ENCODE measurements at regions not wholly inside any gene's neighbourhood (a gene's known extent, or its start where the extent isn't known, plus 50 kb on each side); places are given as distances from the start of the nearest gene placed in this dataset.
"Not testable (repeated sequence)": the region's sequence is repeated elsewhere in the genome, so short reads cannot be mapped to it uniquely, and the experiment has no call there.

- no peak for TF ChIP-seq POLR2A (IDR thresholded peaks at IDR 0.05)
- TF ChIP-seq POLR2AphosphoS5 (IDR thresholded peaks at IDR 0.05) = no peak
- no peak for TF ChIP-seq CTCF (IDR thresholded peaks at IDR 0.05)
- no peak for TF ChIP-seq EP300 (IDR thresholded peaks at IDR 0.05)
- Histone ChIP-seq H3K27ac (no peak overlapping the region), H3K27me3 (no peaks in the 10 kb centered on the region), H3K4me3 (no peak overlapping the region), H3K36me3 (no peaks in the 10 kb centered on the region), H3K9me3 (no peaks in the 10 kb centered on the region), H3K4me1 (peaks cover 20% of the 10 kb centered on the region)
- DNase-seq (ENCODE audit: low spot score in 2 of 2) = no peak
- 60% methylated on average over 5 of the region's 5 CpGs for WGBS
These were observed 177.6 kb upstream of the FZD8 start for GRCh38 chr10:35819736-35820135.

GRCh38 chr10:35819011-35819410 lies 176.9 kb upstream of the FZD8 start:
- TF ChIP-seq POLR2AphosphoS5 (IDR thresholded peaks at IDR 0.05) (no peak), EP300 (IDR thresholded peaks at IDR 0.05) (no peak)
- no peaks in the 10 kb centered on the region for H3K9me3 ChIP-seq
- WGBS = 88% methylated on average over 3 of the region's 3 CpGs
- H3K36me3 ChIP-seq = no peaks in the 10 kb centered on the region
- H3K4me3 ChIP-seq = no peak overlapping the region
- peaks cover 20% of the 10 kb centered on the region for H3K4me1 ChIP-seq
- no peak overlapping the region for H3K27ac ChIP-seq
- DNase-seq (ENCODE audit: low spot score in 2 of 2) = no peak
- H3K27me3 ChIP-seq = no peaks in the 10 kb centered on the region

- H3K36me3 ChIP-seq; H3K27ac ChIP-seq; DNase-seq (ENCODE audit: low spot score in 2 of 2); H3K4me3 ChIP-seq; H3K27me3 ChIP-seq; H3K9me3 ChIP-seq: not testable (repeated sequence)
- 96% methylated on average over 5 of the region's 5 CpGs for WGBS
- H3K4me1 ChIP-seq = peaks cover 13% of the 10 kb centered on the region
These were observed 175.0 kb upstream of the FZD8 start for GRCh38 chr10:35817109-35817508.

GRCh38 chr10:35813219-35813618 lies 171.1 kb upstream of the FZD8 start:
- WGBS = 62% methylated on average over 4 of the region's 4 CpGs

GRCh38 chr10:35808344-35808743 lies 166.2 kb upstream of the FZD8 start:
- no peak for DNase-seq (ENCODE audit: low spot score in 2 of 2)
- Histone ChIP-seq H3K4me1 (no peaks in the 10 kb centered on the region), H3K4me3 (no peak overlapping the region), H3K27ac (no peak overlapping the region), H3K9me3 (no peaks in the 10 kb centered on the region), H3K36me3 (no peaks in the 10 kb centered on the region), H3K27me3 (no peaks in the 10 kb centered on the region)
- TF ChIP-seq POLR2AphosphoS5 (IDR thresholded peaks at IDR 0.05) (no peak), POLR2A (IDR thresholded peaks at IDR 0.05) (no peak)
- WGBS = 93% methylated on average over 1 of the region's 1 CpG

More at GRCh38 chr10:35813219-35813618, 171.1 kb upstream of the FZD8 start:
- Histone ChIP-seq H3K36me3 (no peaks in the 10 kb centered on the region), H3K27ac (no peak overlapping the region), H3K4me3 (no peak overlapping the region), H3K4me1 (no peaks in the 10 kb centered on the region), H3K9me3 (no peaks in the 10 kb centered on the region), H3K27me3 (no peaks in the 10 kb centered on the region)
- no peak for TF ChIP-seq POLR2AphosphoS5 (IDR thresholded peaks at IDR 0.05)
- TF ChIP-seq POLR2A (IDR thresholded peaks at IDR 0.05) = no peak
- no peak for TF ChIP-seq EP300 (IDR thresholded peaks at IDR 0.05)
- TF ChIP-seq CTCF (IDR thresholded peaks at IDR 0.05) = no peak
- DNase-seq (ENCODE audit: low spot score in 2 of 2) = no peak

- Histone ChIP-seq H3K27me3 (no peaks in the 10 kb centered on the region), H3K9me3 (no peaks in the 10 kb centered on the region), H3K4me3 (no peak overlapping the region), H3K27ac (no peak overlapping the region), H3K4me1 (no peaks in the 10 kb centered on the region), H3K36me3 (no peaks in the 10 kb centered on the region)
- TF ChIP-seq POLR2AphosphoS5 (IDR thresholded peaks at IDR 0.05) (no peak), CTCF (IDR thresholded peaks at IDR 0.05) (no peak), EP300 (IDR thresholded peaks at IDR 0.05) (no peak), POLR2A (IDR thresholded peaks at IDR 0.05) (no peak)
- DNase-seq (ENCODE audit: low spot score in 2 of 2) = no peak
- WGBS = 70% methylated on average over 2 of the region's 2 CpGs
These were observed 160.9 kb upstream of the FZD8 start for GRCh38 chr10:35803046-35803445.

GRCh38 chr10:35797187-35797586 lies 155.1 kb upstream of the FZD8 start:
- TF ChIP-seq POLR2AphosphoS5 (IDR thresholded peaks at IDR 0.05) = no peak
- no peak for TF ChIP-seq EP300 (IDR thresholded peaks at IDR 0.05)
- no peak for TF ChIP-seq POLR2A (IDR thresholded peaks at IDR 0.05)
- TF ChIP-seq CTCF (IDR thresholded peaks at IDR 0.05) = no peak
- DNase-seq (ENCODE audit: low spot score in 2 of 2) = no peak
- Histone ChIP-seq H3K4me1 (no peaks in the 10 kb centered on the region), H3K27ac (no peak overlapping the region), H3K4me3 (no peak overlapping the region), H3K9me3 (no peaks in the 10 kb centered on the region), H3K27me3 (no peaks in the 10 kb centered on the region), H3K36me3 (no peaks in the 10 kb centered on the region)
- 77% methylated on average over 2 of the region's 2 CpGs for WGBS
